Hematopoietic multipotent progenitor cell treated with erythropoietin and hydrocortisone succinate and interleukin-3 and kit ligand, for 6 days (in vitro differentiated cells): ENCODE measurements at regions not wholly inside any gene's neighbourhood (a gene's known extent, or its start where the extent isn't known, plus 50 kb on each side); places are given as distances from the start of the nearest gene placed in this dataset.
"Not testable (repeated sequence)": the region's sequence is repeated elsewhere in the genome, so short reads cannot be mapped to it uniquely, and the experiment has no call there.

Source experiments
- DNase-seq: peaks from one replicate; pipeline ENCODE4 v3.0.0-alpha.2; 2015

DNA sequence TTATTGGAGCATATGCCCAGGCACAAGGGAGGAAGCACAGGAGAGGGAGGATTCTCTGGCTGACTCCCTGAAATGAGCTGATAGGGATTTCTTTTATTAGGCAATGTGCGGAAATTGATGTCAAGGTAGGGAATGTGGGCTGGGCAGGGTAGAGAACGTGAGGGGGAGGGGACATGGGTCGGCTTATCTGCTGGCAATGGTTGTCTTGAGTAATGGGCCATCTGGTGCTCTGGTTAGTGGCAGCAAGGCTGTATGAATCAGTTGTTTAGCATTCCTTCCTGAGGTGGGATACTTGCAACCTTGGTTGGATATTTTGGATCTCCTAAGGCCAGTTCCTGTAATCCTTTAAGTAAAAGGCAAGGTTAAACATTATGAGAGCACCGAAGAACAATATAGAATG lies 80.5 kb upstream of the ADORA2B start:
- DNase-seq, result not testable (repeated sequence)

DNA sequence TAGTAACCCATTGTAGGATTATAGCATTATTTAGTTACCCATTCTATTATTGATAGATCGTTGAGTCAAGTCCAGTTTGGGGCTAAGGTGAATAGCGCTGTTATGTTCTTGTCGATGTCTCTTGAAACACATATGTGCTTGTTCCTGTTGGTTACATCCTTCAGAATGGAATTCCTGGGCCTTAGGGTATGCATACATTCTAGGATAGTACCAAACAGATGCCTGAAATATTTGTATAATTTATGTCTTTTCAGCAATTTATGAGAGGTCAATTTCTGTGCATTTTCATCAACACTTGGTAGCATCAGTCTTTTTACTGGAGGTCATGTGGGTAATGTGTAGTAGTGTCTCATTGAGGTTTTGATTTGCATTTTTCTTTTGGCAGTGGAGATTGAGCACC lies 78.9 kb upstream of the ADORA2B start:
- DNase-seq, result not testable (repeated sequence)

- DNase-seq, result not testable (repeated sequence)
These were observed 77.6 kb upstream of the ADORA2B start for GRCh38 chr17:15867331-15867730.

- DNase-seq, result not testable (repeated sequence)
These were observed 75.1 kb upstream of the ADORA2B start for GRCh38 chr17:15869868-15870267.

GRCh38 chr17:15872677-15873076 lies 72.3 kb upstream of the ADORA2B start:
- DNase-seq, result not testable (repeated sequence)

DNA sequence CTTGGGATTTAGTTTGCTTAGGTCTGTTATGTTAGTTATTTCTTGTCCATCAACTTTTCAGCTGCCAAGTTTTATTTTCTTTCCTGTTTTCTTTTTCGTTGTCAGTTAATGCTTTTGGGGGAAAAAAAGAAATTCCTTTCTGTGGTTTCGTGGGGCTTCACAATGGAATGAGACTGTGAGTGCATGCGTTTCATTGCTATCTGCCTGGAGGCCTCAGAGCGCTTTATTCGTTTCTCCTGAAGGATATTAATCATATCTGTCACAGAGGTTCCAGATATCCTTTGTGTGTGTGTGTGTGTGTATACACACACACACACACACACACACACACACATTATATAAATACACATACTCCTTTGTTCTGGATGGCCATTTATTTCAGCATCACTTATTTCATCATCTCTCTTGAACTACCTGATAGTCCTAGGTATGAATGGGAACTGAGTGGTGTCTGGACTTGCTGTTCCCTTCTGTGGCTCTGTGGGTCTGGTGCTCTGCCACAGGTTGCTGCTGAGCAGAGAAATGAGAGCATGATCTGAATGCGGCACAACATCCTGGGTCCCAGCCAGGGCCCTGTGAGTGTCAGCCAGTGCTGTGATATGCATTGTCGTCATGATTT lies 66.9 kb upstream of the ADORA2B start:
- DNase-seq, result not testable (repeated sequence)

DNA sequence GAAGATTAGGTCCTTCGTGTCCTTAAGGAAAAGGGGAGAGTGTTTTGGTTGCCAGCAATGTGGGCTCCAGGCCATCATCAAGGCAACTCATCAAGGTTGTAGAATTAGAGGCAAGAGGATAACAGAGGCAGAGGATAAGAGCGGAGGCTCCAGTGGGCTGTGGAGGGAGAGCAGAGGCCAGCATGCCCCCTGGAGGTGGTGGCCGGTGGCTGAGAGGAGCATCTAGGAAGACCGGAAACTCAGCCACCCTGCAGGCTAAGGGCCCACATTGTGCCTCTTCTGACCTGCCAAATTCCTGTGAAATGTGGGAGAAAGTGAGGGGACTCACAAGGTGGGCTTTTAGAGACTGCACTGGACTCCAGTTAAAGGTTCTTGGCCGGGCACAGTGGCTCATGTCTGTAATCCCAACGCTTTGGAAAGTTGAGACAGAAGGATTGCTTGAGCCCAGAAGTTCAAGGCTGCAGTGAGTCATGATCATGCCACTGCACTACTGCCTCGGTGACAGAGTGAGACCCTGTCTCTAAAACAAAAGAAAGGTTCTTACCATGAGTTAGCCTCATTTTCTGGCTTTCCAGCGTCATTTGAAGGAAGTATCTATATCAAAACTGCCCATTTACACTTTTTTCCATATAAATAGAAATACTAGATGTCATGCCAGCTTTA lies 62.7 kb upstream of the ADORA2B start:
- DNase-seq, result no peak

GRCh38 chr17:15882777-15883176 lies 62.2 kb upstream of the ADORA2B start:
- no peak for DNase-seq

GRCh38 chr17:15883617-15884111 lies 61.3 kb upstream of the ADORA2B start:
- peak; percentile 63 for DNase-seq

DNA sequence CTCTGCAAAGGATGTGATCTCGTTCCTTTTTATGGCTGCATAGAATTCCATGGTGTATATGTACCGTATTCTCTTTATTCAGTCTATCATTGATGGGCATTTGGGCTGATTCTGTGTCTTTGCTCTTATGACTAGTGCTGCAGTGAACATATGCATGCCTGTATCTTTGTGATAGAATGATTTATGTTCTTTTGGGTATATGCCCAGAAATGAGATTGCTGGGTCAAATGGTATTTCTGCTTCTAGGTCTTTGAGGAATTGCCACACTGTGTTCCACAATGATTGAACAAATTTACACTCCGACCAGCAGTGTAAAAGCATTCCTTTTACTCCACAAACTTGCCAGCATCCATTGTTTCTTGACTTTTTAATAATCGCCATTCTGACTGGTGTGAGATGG lies 60.2 kb upstream of the ADORA2B start:
- peak; percentile 18 for DNase-seq

DNA sequence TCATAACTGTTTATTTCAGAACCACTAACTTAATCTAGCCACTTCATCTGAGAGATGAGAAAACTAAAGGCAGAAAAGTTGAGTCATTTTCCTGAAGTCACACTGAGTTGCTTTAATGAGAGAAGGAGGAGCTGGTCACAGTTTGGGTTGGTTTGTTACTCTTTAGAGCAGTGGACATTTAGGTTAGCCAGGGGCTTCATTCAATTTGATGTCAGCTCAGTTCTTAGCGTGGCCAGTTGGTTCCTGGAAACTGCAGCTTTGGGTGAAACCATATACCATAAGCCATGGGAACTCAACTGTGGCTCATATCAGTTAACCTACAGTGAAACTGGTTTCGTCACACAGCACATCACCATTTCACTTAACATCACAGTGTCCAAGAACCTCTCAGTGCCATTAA lies 59.2 kb upstream of the ADORA2B start:
- peak; percentile 54 for DNase-seq

DNA sequence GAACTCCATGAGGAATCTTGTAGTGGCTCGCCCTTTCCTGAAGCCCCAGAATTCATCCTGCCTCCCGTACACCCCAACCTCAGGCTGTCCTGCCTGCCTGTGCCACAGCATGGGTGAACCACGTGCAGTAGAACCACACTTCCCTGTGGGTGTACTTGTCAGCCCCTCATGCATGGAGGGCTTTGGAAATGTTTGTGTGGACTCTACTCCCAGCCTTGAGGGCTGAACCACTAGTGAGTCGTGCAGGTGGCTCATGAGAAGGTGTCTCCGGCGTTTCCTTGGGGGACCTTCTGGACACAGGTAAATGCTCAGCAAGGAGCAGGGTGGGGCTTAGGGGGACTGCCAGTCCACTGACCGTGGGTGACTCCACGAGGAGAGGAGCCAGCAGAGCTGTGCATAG lies 58.7 kb upstream of the ADORA2B start:
- no peak for DNase-seq

DNA sequence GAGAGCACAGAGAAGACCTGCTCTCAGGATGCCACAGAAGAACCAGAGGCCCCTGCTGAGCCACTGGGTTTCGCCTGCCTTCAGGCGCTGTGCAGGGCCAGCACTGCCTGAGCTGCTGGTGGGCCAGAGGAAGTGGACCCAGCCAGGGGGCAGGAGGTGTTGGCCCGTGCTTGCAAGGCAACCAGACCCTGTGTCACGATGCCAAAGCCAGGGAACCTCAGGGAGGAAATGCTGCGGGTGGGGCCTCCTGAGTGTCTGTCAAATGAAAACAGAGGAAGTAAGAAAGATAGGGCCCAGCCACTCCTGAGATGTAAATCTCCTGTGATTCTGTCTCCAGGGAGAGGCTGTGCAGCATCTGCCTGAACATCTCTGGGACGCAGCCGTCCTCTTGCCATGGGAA lies 58.1 kb upstream of the ADORA2B start:
- DNase-seq, result peak; percentile 35

GRCh38 chr17:15888436-15888835 lies 56.5 kb upstream of the ADORA2B start:
- no peak for DNase-seq

- no peak for DNase-seq
These were observed 54.5 kb upstream of the ADORA2B start for GRCh38 chr17:15890279-15890892.

DNA sequence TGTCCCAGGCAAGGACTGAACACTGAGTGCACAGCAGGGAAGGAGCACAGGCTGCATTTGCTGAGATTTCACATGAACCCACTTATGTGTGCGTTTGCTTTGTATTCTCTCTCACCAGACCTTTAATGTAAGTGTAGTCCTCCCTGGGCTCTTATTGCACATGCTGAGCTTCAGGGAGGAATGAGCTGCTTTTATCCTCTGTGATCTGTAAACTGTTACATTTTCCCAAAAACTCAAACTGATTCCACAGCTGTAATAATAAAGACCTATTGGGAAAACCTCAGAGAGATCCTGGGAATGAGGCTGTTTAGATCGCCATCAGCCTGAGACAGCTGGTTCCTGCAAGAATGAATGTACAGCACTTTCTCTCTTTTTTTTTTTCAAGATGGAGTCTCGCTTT lies 53.6 kb upstream of the ADORA2B start:
- no peak for DNase-seq

DNA sequence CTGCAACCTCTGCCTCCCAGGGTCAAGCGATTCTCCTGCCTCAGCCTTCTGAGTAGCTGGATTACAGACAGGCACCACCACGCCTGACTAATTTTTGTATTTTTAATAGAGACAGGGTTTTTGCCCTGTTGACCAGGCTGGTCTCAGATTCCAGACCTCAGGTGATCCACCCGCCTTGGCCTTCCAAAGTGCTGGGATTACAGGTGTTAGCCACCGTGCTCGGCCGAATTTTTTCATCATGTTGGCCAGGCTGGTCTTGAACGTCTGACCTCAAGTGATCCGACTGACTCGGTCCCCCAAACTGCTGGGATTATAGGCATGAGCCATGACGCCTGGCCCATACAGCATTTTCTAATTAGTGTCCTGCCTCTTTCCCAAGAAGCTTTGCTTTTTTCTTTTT lies 52.7 kb upstream of the ADORA2B start:
- no peak for DNase-seq

- no peak for DNase-seq
These were observed 51.9 kb upstream of the ADORA2B start for GRCh38 chr17:15892731-15893657.

DNA sequence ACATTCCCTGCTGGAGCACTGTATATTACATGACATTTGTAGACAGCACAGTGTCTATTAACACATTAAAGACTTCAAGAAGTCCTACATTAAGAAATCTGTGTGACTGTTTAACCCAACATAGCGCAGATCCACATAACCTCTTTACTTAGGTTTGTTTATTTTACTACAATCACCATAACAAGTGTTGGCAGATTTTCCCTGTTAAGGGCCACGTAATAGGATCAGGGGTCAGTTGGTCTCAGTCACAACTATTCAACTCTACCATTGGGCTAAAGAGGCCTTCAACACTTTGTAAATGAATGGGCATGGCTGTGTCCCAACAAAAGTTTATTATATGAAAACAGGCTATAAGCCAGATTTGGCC lies 51.3 kb upstream of the ADORA2B start:
- DNase-seq, result no peak

GRCh38 chr17:15894258-15894657 lies 50.7 kb upstream of the ADORA2B start:
- DNase-seq, result peak; percentile 31

- DNase-seq, result no peak
These were observed 49.8 kb upstream of the ADORA2B start for GRCh38 chr17:15894913-15895658.
